ENCODE measurements at regions not wholly inside any gene's neighbourhood (a gene's known extent, or its start where the extent isn't known, plus 50 kb on each side); places are given as distances from the start of the nearest gene placed in this dataset.

GRCh38 chr19:31678421-31678820 lies 329.2 kb upstream of the TSHZ3 start:
- WGBS, 2 donors: 66 to 70% methylated on average over 3 of the region's 3 CpGs
- Histone ChIP-seq H3K4me1 (ENCODE audit: control insufficient read depth in 2 of 2, insufficient read depth in 2 of 2, low read length in 1 of 2) (no peaks in the 10 kb centered on the region), H3K4me3 (ENCODE audit: low read depth in 1 of 2, low read length in 2 of 2) (no peak overlapping the region), H3K36me3 (ENCODE audit: control insufficient read depth in 2 of 2, insufficient read depth in 2 of 2, low read length in 1 of 2) (no peaks in the 10 kb centered on the region), H3K27me3 (ENCODE audit: control insufficient read depth in 1 of 2, insufficient read depth in 2 of 2, low read length in 2 of 2) (no peaks in the 10 kb centered on the region), H3K9me3 (ENCODE audit: control insufficient read depth in 2 of 2, insufficient read depth in 1 of 2, low read depth in 1 of 2, low read length in 1 of 2) (no peaks in the 10 kb centered on the region), H3K27ac (ENCODE audit: low read depth in 2 of 2, low read length in 1 of 2) (no peak overlapping the region)

DNA sequence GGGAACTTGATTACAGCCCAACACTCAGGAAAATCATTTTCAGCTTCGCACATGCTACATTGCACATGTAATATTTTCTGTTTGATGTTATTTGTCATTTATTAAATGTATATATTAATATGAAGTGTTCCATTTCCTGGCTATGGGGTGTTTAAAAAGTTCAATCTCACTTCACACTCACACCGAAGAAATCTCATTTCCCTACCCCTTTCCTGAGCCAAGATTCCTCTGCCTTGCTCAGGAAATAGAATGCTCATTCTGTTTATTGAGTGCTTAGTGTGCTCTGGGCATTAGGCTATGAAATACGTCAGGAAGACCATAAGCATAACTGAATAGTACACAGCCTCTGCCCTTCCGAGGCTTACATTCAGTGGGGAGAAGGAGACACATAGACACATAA lies 331.9 kb upstream of the TSHZ3 start:
- Histone ChIP-seq H3K36me3 (ENCODE audit: control insufficient read depth in 2 of 2, insufficient read depth in 2 of 2, low read length in 1 of 2) (no peaks in the 10 kb centered on the region), H3K9me3 (ENCODE audit: control insufficient read depth in 2 of 2, insufficient read depth in 1 of 2, low read depth in 1 of 2, low read length in 1 of 2) (no peaks in the 10 kb centered on the region), H3K4me3 (ENCODE audit: low read depth in 1 of 2, low read length in 2 of 2) (no peak overlapping the region), H3K27me3 (ENCODE audit: control insufficient read depth in 1 of 2, insufficient read depth in 2 of 2, low read length in 2 of 2) (no peaks in the 10 kb centered on the region), H3K27ac (ENCODE audit: low read depth in 2 of 2, low read length in 1 of 2) (no peak overlapping the region), H3K4me1 (ENCODE audit: control insufficient read depth in 2 of 2, insufficient read depth in 2 of 2, low read length in 1 of 2) (no peaks in the 10 kb centered on the region)
- 55 to 58% methylated on average over 4 of the region's 4 CpGs for whole genome bisulfite sequencing, 2 donors

DNA sequence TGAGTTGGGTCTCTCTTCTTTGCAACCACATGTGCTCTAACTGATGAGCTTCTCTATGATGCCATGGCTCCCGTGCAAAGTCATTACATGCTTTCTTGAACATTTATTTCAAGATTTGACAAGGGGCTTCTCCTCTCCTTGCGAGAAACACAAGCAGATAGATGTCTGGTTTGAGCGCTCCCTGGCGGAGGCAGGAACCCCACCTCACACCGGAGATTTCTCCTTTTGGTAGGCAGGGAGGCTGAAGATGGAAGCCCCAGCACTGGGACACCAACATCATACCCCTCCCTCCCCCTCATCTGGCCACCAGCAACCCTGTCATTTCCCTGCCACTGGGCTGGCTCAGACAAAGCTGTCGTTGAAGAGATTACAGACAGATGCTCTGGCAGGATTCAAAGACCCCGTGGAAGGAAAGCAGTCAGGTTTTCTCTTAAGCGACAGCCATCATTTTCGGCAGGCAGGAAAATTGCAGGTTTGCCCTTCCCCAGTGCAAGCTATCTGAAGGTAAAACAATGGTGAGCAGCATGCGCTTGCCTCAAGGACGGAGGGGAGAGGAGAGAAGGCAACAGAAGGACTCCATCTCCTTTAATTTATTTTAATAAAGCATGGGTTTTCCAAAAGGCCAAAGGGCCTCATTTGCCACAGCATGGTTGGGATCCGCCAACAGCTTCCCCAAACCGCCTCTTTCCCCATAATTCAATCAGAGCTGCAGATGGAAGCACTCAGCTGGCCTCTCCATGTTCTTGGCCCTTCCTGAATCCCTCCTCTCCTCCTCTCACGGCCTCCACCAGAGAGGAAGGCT lies 344.1 kb upstream of the TSHZ3 start:
- Histone ChIP-seq H3K36me3 (ENCODE audit: control insufficient read depth in 2 of 2, insufficient read depth in 2 of 2, low read length in 1 of 2) (no peaks in the 10 kb centered on the region), H3K4me3 (ENCODE audit: low read depth in 1 of 2, low read length in 2 of 2) (no peak overlapping the region), H3K27ac (ENCODE audit: low read depth in 2 of 2, low read length in 1 of 2) (no peak overlapping the region), H3K27me3 (ENCODE audit: control insufficient read depth in 1 of 2, insufficient read depth in 2 of 2, low read length in 2 of 2) (no peaks in the 10 kb centered on the region), H3K9me3 (ENCODE audit: control insufficient read depth in 2 of 2, insufficient read depth in 1 of 2, low read depth in 1 of 2, low read length in 1 of 2) (peaks cover 0 to 2% of the 10 kb centered on the region in 2 donors), H3K4me1 (ENCODE audit: control insufficient read depth in 2 of 2, insufficient read depth in 2 of 2, low read length in 1 of 2) (no peaks in the 10 kb centered on the region)
- WGBS, 2 donors: 81 to 83% methylated on average over 14 of the region's 14 CpGs

DNA sequence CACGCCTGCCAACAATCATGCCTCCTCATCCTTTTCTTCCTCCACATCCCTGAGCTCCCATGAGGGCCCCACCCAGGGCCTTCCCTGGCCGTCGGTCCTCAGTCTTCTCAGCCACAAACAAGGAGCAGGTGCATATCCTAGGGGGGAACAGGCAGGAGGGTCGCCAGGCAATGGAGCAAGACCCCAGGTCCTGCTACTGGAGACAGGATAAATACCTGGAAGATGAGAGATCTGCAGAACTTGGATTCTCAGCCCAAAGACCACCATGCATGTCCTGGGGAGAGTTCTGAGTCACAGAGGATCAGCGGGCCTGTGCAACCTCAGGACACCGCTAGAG lies 344.7 kb upstream of the TSHZ3 start:
- Histone ChIP-seq H3K36me3 (ENCODE audit: control insufficient read depth in 2 of 2, insufficient read depth in 2 of 2, low read length in 1 of 2) (no peaks in the 10 kb centered on the region), H3K27ac (ENCODE audit: low read depth in 2 of 2, low read length in 1 of 2) (no peak overlapping the region), H3K27me3 (ENCODE audit: control insufficient read depth in 1 of 2, insufficient read depth in 2 of 2, low read length in 2 of 2) (no peaks in the 10 kb centered on the region), H3K4me3 (ENCODE audit: low read depth in 1 of 2, low read length in 2 of 2) (no peak overlapping the region), H3K9me3 (ENCODE audit: control insufficient read depth in 2 of 2, insufficient read depth in 1 of 2, low read depth in 1 of 2, low read length in 1 of 2) (peaks cover 0 to 2% of the 10 kb centered on the region in 2 donors), H3K4me1 (ENCODE audit: control insufficient read depth in 2 of 2, insufficient read depth in 2 of 2, low read length in 1 of 2) (no peaks in the 10 kb centered on the region)
- 77 to 78% methylated on average over 6 of the region's 6 CpGs for WGBS, 2 donors

DNA sequence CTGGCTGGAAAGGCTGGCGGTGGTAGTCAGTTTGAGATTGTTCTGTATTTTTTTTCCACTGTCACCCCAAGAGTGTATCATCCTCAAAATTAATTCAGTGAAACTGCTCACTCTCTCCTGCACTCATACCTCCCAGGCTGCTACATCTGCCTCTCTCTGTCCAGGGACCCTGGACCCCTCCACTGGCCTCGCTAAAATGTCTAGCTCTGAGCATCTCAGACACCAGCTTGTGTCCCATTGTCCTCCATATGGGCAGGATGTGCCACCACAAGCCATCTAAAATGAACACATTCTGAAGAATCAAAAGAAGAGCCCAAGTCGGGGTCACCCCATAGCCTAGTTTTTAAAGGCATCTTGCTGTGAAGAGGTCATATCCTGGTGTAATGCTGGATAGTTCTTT lies 345.5 kb upstream of the TSHZ3 start:
- WGBS, 2 donors: 80 to 83% methylated on average over 3 of the region's 3 CpGs
- Histone ChIP-seq H3K4me3 (ENCODE audit: low read depth in 1 of 2, low read length in 2 of 2) (no peak overlapping the region), H3K36me3 (ENCODE audit: control insufficient read depth in 2 of 2, insufficient read depth in 2 of 2, low read length in 1 of 2) (no peaks in the 10 kb centered on the region), H3K9me3 (ENCODE audit: control insufficient read depth in 2 of 2, insufficient read depth in 1 of 2, low read depth in 1 of 2, low read length in 1 of 2) (peaks cover 0 to 5% of the 10 kb centered on the region in 2 donors), H3K4me1 (ENCODE audit: control insufficient read depth in 2 of 2, insufficient read depth in 2 of 2, low read length in 1 of 2) (no peaks in the 10 kb centered on the region), H3K27ac (ENCODE audit: low read depth in 2 of 2, low read length in 1 of 2) (no peak overlapping the region), H3K27me3 (ENCODE audit: control insufficient read depth in 1 of 2, insufficient read depth in 2 of 2, low read length in 2 of 2) (no peaks in the 10 kb centered on the region)

DNA sequence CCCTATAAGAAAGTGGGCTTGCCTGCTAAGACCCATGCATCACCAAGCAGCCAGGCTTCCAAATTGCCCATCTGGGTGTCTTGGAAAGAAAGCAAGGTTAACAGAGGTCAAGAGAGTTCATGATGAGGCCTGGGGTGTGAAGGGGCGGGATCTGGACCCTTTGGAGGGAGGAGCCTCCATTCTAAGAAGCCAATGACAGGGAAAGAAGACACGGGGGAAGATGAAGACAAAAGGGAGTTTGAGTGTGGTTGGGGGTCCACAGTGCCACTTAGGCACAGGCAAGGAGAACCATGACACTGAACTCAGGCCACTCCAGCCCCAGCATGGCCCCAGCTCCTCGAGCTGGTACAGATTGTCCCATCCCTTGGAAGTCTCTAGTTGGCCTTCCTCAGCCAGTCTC lies 350.2 kb upstream of the TSHZ3 start:
- no peak overlapping the region for H3K27ac ChIP-seq (ENCODE audit: low read depth in 2 of 2, low read length in 1 of 2)
- WGBS, 2 donors: 68 to 69% methylated on average over 3 of the region's 3 CpGs
- H3K4me3 ChIP-seq (ENCODE audit: low read depth in 1 of 2, low read length in 2 of 2): no peak overlapping the region
- no peaks in the 10 kb centered on the region for H3K36me3 ChIP-seq (ENCODE audit: control insufficient read depth in 2 of 2, insufficient read depth in 2 of 2, low read length in 1 of 2)
- H3K27me3 ChIP-seq (ENCODE audit: control insufficient read depth in 1 of 2, insufficient read depth in 2 of 2, low read length in 2 of 2): no peaks in the 10 kb centered on the region
- no peaks in the 10 kb centered on the region for H3K4me1 ChIP-seq (ENCODE audit: control insufficient read depth in 2 of 2, insufficient read depth in 2 of 2, low read length in 1 of 2)
- peaks cover 3 to 12% of the 10 kb centered on the region in 2 donors for H3K9me3 ChIP-seq (ENCODE audit: control insufficient read depth in 2 of 2, insufficient read depth in 1 of 2, low read depth in 1 of 2, low read length in 1 of 2)

DNA sequence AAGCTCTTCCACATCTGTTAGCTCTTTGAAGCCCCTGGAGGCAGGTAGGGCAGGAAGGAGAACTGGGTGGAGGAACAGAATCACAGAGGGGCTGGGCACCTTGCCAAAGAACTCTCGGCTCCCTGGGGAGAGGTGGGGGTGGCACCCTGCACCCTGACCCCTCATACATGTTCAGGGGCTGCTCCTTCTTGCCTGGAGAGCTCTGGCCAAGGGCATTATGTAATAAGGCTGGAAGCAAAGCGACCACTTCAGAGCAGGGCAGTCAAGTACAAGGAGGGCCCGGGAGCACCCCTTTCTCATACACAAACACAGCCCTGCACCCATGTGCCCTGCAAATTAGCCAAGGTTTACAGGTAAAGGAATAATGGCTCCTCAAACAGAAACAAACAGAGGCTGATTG lies 351.9 kb upstream of the TSHZ3 start:
- Histone ChIP-seq H3K27me3 (ENCODE audit: control insufficient read depth in 1 of 2, insufficient read depth in 2 of 2, low read length in 2 of 2) (no peaks in the 10 kb centered on the region), H3K4me1 (ENCODE audit: control insufficient read depth in 2 of 2, insufficient read depth in 2 of 2, low read length in 1 of 2) (no peaks in the 10 kb centered on the region), H3K9me3 (ENCODE audit: control insufficient read depth in 2 of 2, insufficient read depth in 1 of 2, low read depth in 1 of 2, low read length in 1 of 2) (peaks cover 6 to 12% of the 10 kb centered on the region in 2 donors), H3K27ac (ENCODE audit: low read depth in 2 of 2, low read length in 1 of 2) (no peak overlapping the region), H3K4me3 (ENCODE audit: low read depth in 1 of 2, low read length in 2 of 2) (no peak overlapping the region), H3K36me3 (ENCODE audit: control insufficient read depth in 2 of 2, insufficient read depth in 2 of 2, low read length in 1 of 2) (no peaks in the 10 kb centered on the region)
- 55 to 63% methylated on average over 3 of the region's 3 CpGs for WGBS, 2 donors

GRCh38 chr19:31705656-31706055 lies 356.4 kb upstream of the TSHZ3 start:
- H3K4me3 ChIP-seq (ENCODE audit: low read depth in 1 of 2, low read length in 2 of 2): no peak overlapping the region
- no peaks in the 10 kb centered on the region for H3K36me3 ChIP-seq (ENCODE audit: control insufficient read depth in 2 of 2, insufficient read depth in 2 of 2, low read length in 1 of 2)
- H3K27ac ChIP-seq (ENCODE audit: low read depth in 2 of 2, low read length in 1 of 2): no peak overlapping the region
- no peaks in the 10 kb centered on the region for H3K4me1 ChIP-seq (ENCODE audit: control insufficient read depth in 2 of 2, insufficient read depth in 2 of 2, low read length in 1 of 2)
- H3K9me3 ChIP-seq (ENCODE audit: control insufficient read depth in 2 of 2, insufficient read depth in 1 of 2, low read depth in 1 of 2, low read length in 1 of 2): peaks cover 5 to 6% of the 10 kb centered on the region in 2 donors
- 82 to 84% methylated on average over 5 of the region's 5 CpGs for WGBS, 2 donors
- H3K27me3 ChIP-seq (ENCODE audit: control insufficient read depth in 1 of 2, insufficient read depth in 2 of 2, low read length in 2 of 2): no peaks in the 10 kb centered on the region

DNA sequence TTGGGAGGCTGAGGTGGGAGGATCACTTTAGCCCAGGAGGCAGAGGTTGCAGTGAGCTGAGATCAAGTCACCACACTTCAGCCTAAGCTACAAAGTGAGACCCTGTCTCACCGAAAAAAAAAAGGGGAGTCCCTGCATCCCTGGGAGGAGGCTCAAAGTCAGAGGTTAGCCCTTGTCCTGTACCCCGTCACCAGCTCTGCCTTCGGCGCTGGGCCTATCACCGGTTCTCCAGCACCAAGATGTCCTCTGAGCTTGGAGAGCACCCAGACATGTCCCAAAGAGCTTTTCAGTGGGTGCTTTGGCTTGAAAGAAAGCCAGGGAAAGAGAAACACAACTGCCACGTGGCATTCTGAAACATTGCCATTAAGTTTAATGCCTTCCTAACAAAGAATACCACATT lies 356.9 kb upstream of the TSHZ3 start:
- 81 to 87% methylated on average over 6 of the region's 6 CpGs for WGBS, 2 donors
- Histone ChIP-seq H3K9me3 (ENCODE audit: control insufficient read depth in 2 of 2, insufficient read depth in 1 of 2, low read depth in 1 of 2, low read length in 1 of 2) (peaks cover 4% of the 10 kb centered on the region in 2 donors), H3K4me1 (ENCODE audit: control insufficient read depth in 2 of 2, insufficient read depth in 2 of 2, low read length in 1 of 2) (no peaks in the 10 kb centered on the region)

More for the DNA sequence above, 356.9 kb upstream of the TSHZ3 start:
- Histone ChIP-seq H3K27me3 (ENCODE audit: control insufficient read depth in 1 of 2, insufficient read depth in 2 of 2, low read length in 2 of 2) (no peaks in the 10 kb centered on the region), H3K4me3 (ENCODE audit: low read depth in 1 of 2, low read length in 2 of 2) (no peak overlapping the region), H3K27ac (ENCODE audit: low read depth in 2 of 2, low read length in 1 of 2) (no peak overlapping the region), H3K36me3 (ENCODE audit: control insufficient read depth in 2 of 2, insufficient read depth in 2 of 2, low read length in 1 of 2) (no peaks in the 10 kb centered on the region)
